ENCODE measurements at regions not wholly inside any gene's neighbourhood (a gene's known extent, or its start where the extent isn't known, plus 50 kb on each side); places are given as distances from the start of the nearest gene placed in this dataset.

DNA sequence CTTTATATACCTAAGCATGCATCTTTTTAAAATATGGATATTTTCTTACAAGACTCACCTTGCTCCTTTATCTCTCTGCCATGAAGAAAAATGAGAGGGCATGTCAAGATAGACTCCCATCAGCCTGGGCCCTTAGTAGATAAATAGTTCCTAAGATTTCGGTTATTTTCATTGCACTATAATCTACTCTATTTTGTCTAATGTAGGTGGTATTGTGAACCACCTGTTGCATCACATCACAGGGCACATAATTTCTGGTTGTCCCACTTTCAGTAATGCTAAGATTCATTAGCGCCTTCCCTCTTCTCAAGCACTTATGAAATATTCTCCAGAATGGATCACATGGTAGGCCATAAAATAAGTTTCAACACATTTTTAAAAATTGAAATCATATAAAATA, 202.5 kb upstream of the ADRA1B start:
- Mint-ChIP-seq H3K36me3 (ENCODE audit: low read depth, unreplicated experiment) (no peaks in the 10 kb centered on the region), H3K27me3 (ENCODE audit: unreplicated experiment) (no peaks in the 10 kb centered on the region), H3K4me3 (ENCODE audit: unreplicated experiment) (no peak overlapping the region), H3K4me1 (ENCODE audit: unreplicated experiment) (no peaks in the 10 kb centered on the region), H3K27ac (ENCODE audit: unreplicated experiment) (no peak overlapping the region), H3K9me3 (ENCODE audit: unreplicated experiment) (no peaks in the 10 kb centered on the region)
- TF ChIP-seq, protein P1, sequence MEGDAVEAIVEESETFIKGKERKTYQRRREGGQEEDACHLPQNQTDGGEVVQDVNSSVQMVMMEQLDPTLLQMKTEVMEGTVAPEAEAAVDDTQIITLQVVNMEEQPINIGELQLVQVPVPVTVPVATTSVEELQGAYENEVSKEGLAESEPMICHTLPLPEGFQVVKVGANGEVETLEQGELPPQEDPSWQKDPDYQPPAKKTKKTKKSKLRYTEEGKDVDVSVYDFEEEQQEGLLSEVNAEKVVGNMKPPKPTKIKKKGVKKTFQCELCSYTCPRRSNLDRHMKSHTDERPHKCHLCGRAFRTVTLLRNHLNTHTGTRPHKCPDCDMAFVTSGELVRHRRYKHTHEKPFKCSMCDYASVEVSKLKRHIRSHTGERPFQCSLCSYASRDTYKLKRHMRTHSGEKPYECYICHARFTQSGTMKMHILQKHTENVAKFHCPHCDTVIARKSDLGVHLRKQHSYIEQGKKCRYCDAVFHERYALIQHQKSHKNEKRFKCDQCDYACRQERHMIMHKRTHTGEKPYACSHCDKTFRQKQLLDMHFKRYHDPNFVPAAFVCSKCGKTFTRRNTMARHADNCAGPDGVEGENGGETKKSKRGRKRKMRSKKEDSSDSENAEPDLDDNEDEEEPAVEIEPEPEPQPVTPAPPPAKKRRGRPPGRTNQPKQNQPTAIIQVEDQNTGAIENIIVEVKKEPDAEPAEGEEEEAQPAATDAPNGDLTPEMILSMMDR (IDR thresholded peaks at IDR 0.05; ENCODE audit: unreplicated experiment), result no peak
- DNase-seq (ENCODE audit: low spot score), result no peak

DNA sequence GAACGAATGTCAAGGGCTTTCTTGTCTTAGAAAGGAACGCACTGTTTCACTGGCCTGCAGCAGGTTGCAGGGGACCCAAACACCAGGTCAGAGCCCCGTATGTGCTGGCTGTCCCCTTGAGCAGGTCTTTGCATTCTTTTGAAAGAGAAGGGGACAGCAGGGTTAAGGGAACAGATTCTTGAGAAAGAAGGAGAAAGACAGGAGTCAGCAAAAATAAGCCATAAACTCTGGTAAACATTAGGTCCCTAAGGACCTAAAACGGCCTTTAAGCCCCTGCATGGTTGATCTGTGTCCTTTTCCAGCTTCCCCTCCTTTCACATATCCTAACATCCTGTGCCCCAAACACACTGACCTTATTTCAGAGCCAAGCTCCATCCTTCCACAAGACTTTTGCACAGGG, 190.8 kb upstream of the ADRA1B start:
- no peak for DNase-seq (ENCODE audit: low spot score)
- H3K36me3 Mint-ChIP-seq (ENCODE audit: low read depth, unreplicated experiment), result no peaks in the 10 kb centered on the region
- no peaks in the 10 kb centered on the region for H3K4me1 Mint-ChIP-seq (ENCODE audit: unreplicated experiment)
- no peak overlapping the region for H3K27ac Mint-ChIP-seq (ENCODE audit: unreplicated experiment)
- H3K9me3 Mint-ChIP-seq (ENCODE audit: unreplicated experiment), result no peaks in the 10 kb centered on the region
- H3K4me3 Mint-ChIP-seq (ENCODE audit: unreplicated experiment), result no peak overlapping the region
- peaks cover 4% of the 10 kb centered on the region for H3K27me3 Mint-ChIP-seq (ENCODE audit: unreplicated experiment)
- TF ChIP-seq, protein P1 (IDR thresholded peaks at IDR 0.05; ENCODE audit: unreplicated experiment), result no peak

DNA sequence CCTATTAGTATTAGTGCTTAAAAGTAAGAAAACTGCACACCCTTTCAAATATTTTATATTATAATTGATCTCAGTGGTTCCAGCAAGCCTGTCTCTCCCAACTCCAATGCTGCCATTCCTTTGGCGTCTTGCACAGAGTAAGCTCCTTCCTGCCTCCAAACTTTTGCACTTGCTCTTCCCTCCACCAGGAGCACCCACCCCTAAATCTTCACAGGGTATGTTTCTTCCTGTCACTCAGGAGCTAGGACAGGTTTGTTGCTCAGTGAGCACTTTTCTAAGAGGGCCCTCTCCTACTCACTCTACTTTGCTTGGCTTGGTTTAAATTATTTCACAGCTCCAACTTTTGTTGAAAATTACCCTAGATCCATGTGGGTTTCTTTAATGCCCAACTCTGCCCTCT, 189.1 kb upstream of the ADRA1B start:
- Mint-ChIP-seq H3K4me3 (ENCODE audit: unreplicated experiment) (no peak overlapping the region), H3K27ac (ENCODE audit: unreplicated experiment) (no peak overlapping the region), H3K36me3 (ENCODE audit: low read depth, unreplicated experiment) (no peaks in the 10 kb centered on the region), H3K9me3 (ENCODE audit: unreplicated experiment) (no peaks in the 10 kb centered on the region), H3K27me3 (ENCODE audit: unreplicated experiment) (peaks cover 4% of the 10 kb centered on the region), H3K4me1 (ENCODE audit: unreplicated experiment) (no peaks in the 10 kb centered on the region)
- DNase-seq (ENCODE audit: low spot score), result no peak
- TF ChIP-seq, protein P1 (IDR thresholded peaks at IDR 0.05; ENCODE audit: unreplicated experiment), result no peak

DNA sequence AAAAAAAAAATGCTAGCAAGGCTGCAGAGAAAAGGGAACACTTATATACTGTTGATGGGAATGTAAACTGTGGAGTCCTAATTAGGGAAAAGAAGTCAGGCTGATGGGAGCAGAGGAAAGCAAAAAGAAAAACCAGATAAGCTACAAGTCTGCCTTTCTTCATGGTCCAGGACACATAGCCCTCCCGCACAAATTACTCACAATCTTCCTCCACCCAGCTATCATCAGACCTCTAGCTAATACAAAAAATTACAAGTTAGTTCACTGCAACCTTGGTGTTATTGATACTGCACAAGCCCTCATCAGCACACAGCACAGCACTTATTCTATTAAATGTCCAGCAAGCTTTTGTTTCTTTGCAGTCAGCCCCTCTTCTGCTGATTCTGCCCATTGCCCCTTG, 186.0 kb upstream of the ADRA1B start:
- Mint-ChIP-seq H3K4me3 (ENCODE audit: unreplicated experiment) (no peak overlapping the region), H3K27me3 (ENCODE audit: unreplicated experiment) (peaks cover 5% of the 10 kb centered on the region), H3K4me1 (ENCODE audit: unreplicated experiment) (no peaks in the 10 kb centered on the region), H3K36me3 (ENCODE audit: low read depth, unreplicated experiment) (no peaks in the 10 kb centered on the region), H3K27ac (ENCODE audit: unreplicated experiment) (no peak overlapping the region), H3K9me3 (ENCODE audit: unreplicated experiment) (no peaks in the 10 kb centered on the region)
- DNase-seq (ENCODE audit: low spot score), result no peak
- TF ChIP-seq, protein P1 (IDR thresholded peaks at IDR 0.05; ENCODE audit: unreplicated experiment), result no peak

DNA sequence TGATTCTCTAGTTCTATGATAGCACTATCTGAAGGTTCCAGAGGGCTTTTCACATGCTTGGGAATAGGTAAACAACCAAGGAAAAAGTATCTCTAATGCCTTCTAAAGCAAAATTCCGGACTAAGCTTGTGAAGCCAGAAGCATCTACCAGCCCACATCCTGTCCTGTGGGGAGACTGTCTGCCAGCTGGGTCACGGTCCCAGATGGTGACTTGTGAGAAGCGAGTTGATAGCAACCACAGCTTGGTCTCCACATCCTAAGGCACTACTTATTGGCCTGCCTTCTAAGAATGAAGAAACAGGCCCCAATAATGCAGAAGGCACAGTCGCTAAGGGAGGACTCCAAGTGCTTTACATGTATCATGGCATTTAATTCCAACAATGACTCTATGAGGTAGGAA, 184.1 kb upstream of the ADRA1B start:
- no peak overlapping the region for H3K27ac Mint-ChIP-seq (ENCODE audit: unreplicated experiment)
- H3K27me3 Mint-ChIP-seq (ENCODE audit: unreplicated experiment), result peaks cover 3% of the 10 kb centered on the region
- no peaks in the 10 kb centered on the region for H3K4me1 Mint-ChIP-seq (ENCODE audit: unreplicated experiment)
- H3K9me3 Mint-ChIP-seq (ENCODE audit: unreplicated experiment), result no peaks in the 10 kb centered on the region
- no peaks in the 10 kb centered on the region for H3K36me3 Mint-ChIP-seq (ENCODE audit: low read depth, unreplicated experiment)
- no peak for DNase-seq (ENCODE audit: low spot score)
- H3K4me3 Mint-ChIP-seq (ENCODE audit: unreplicated experiment), result no peak overlapping the region
- TF ChIP-seq, protein P1 (IDR thresholded peaks at IDR 0.05; ENCODE audit: unreplicated experiment), result no peak
